Left renal cortex interstitium (tissue), 4 donors: ENCODE measurements at regions not wholly inside any gene's neighbourhood (a gene's known extent, or its start where the extent isn't known, plus 50 kb on each side); places are given as distances from the start of the nearest gene placed in this dataset.
A peak's percentile ranks its signal among the peaks of the same experiment; 100 is the strongest.

ENCODE experiments used
- DNase-seq, 4 donors: peaks; one replicate each; pipeline ENCODE4 v3.0.0-alpha.2; 2013; ENCODE audit warnings: low read depth in 4 of 4, low spot score in 2 of 4, missing footprints in 1 of 4

DNA sequence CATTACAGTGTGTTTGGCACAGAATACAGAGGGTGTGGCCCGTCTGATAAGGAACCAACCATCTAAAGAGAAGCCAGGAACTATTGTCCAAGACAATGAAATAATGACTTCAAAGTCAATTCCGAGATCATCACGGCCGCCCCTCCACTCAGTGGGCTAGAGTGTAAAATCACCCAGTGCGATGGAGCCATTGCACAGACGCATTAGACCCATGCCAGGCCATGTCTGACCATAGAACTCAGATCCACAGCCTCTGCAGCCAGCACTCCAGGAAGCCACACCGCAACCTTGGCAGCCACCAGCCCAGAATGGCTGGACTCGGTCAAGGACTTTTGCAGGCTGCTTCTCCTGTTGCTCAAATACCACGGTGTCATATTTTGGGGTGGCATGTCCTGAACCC lies 835.7 kb downstream of the DCDC2C start:
- DNase-seq: no peak

GRCh38 chr2:4549666-4550210 lies 846.4 kb downstream of the DCDC2C start:
- DNase-seq: peak in 1 of 4 donors; percentile 14

DNA sequence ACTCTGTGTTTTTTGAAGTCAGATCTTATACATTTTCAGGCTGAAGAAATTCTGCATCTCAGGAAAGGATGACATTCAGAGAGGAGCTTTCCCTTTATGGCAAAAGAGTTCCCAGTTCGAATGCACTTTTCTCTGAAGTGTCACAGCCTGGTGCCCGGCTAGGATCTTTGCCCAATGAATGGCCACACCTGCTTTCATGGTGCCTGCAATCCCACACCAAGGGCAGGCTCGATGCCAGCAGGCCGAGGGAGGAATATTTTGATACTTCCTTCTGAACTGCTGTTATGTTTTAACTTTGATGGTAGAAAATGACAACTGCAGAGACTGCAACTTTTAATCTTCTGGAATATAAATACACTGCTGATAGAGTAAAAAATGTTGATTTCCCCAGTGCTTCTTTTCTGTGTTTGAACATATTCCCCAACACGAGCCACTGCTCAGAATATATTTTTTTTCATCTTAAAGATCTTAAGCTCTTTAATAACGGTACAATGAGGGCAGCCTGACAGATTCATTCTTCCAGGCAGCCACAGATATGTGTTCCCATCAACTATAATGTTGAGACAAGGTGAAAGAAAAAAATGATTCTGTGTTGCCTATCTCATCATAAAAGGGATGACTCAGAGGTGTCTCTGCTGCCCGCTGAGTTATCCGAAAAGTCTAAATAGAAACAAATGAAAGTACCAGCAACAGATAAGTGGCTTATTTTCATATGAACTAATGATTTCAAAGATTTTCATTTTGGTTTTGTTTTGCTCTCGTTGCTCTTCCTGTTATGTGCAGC lies 848.5 kb downstream of the DCDC2C start:
- no peak for DNase-seq

DNA sequence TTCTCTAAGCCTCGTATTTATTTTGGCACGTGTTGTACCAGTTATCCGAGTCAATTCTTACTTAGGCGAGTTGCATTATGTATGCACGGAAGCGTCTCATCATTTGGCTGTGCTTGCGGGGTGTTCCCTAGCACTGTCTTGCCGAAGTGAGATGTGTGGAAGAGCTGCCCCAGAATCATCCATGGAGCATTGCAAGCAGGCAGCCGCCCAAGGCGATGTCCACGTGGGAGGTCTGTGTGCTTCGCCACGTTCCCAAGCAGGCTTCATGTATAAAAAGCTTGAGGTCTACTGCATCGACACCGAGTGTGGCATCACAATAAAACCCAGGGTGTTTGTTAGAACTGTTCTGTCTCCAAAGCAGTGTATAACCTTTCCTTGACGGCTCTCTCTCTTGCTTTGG lies 849.9 kb downstream of the DCDC2C start:
- no peak for DNase-seq

- DNase-seq: no peak
Observed at GRCh38 chr2:4556135-4556896, 852.9 kb downstream of the DCDC2C start.

- DNase-seq: no peak
Observed at GRCh38 chr2:4561196-4561595, 857.8 kb downstream of the DCDC2C start.

GRCh38 chr2:4576075-4576474 lies 872.7 kb downstream of the DCDC2C start:
- DNase-seq: no peak

DNA sequence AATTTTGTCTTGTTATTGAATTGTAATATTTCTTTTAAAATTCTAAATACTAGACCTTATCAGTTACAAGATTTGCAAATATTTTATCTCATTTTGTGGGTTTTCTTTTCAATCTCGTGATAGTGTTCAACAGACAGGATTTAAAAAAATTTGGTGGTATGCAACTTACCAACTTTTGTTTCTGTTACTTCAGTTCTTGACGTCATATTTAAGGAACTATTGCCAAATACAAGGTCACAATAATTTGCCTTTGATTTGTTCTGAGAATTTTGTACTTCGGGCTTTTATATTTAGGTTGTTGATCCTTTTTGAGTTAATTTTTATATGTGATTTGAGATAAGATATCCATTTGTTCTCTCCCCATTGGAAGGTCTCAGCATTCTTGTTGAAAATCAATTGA lies 876.6 kb downstream of the DCDC2C start:
- no peak for DNase-seq

DNA sequence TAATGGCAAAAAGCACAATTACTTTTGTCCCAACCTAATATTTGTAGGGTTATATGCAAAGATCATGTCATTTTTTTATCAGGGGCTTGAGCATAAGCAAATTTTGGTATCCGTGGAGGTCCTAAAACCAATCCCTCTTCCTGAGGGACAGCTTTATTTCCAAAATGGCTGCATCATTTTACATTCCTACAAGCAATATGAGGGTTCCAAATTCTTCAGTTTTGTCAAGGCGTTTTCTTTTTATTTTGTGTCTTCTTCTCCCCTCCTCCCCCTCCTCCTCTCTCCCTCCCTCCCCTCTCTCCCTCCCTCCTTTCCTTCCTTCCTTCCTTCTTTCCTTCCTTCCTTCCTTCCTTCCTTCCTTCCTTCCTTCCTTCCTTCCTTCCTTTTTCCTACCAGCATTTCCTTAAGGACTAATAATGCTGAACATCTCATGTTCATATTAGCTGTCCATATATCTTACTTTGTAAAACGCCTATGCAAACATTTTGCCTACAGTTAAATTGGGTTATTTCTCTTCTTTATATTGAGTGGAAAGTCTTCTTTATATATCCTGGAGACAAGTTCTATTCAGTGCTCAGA lies 881.8 kb downstream of the DCDC2C start:
- no peak for DNase-seq

GRCh38 chr2:4588606-4589005 lies 885.2 kb downstream of the DCDC2C start:
- DNase-seq: no peak

DNA sequence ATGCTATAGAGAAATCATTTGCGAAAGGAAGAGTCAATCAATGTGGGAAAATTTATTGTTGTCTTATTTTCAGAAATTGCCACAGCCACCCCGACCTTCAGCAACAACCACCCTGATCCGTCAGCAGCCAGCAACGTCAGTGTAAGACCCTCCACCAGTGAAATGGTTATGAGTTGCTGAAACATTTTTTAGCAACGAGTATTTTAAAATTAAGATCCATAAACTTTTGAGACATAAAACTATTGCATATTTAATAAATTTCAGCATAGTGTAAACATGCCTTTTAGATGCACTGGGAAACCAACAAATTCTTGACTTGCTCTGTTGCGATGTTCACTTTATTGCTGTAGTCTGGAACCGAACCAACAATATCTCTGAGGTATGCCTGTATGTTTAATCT lies 887.9 kb downstream of the DCDC2C start:
- DNase-seq: no peak

- no peak for DNase-seq
Observed at GRCh38 chr2:4597400-4597799, 894.0 kb downstream of the DCDC2C start.

DNA sequence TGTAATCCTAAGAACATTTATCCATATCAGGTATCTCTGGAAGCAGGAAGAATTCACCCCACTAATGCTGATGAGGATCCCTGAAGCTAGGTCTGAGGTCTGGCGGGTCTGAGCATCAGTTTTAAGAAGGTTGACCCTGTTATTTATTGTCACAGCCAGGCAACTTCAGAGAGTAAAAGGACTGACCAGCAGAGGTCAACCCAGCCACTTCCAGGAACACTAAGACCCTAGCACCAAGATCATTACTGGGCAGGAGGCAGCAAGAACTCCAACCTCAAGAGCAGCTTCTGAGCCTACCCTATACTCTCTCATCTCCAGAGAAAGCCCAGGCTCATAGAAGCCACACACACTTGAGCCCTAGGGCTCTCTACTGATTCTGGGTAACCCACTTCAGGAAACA lies 901.4 kb downstream of the DCDC2C start:
- DNase-seq: no peak

- no peak for DNase-seq
Observed at GRCh38 chr2:4618141-4618540, 914.8 kb downstream of the DCDC2C start.

- no peak for DNase-seq
Observed at GRCh38 chr2:4618630-4619228, 915.4 kb downstream of the DCDC2C start.

DNA sequence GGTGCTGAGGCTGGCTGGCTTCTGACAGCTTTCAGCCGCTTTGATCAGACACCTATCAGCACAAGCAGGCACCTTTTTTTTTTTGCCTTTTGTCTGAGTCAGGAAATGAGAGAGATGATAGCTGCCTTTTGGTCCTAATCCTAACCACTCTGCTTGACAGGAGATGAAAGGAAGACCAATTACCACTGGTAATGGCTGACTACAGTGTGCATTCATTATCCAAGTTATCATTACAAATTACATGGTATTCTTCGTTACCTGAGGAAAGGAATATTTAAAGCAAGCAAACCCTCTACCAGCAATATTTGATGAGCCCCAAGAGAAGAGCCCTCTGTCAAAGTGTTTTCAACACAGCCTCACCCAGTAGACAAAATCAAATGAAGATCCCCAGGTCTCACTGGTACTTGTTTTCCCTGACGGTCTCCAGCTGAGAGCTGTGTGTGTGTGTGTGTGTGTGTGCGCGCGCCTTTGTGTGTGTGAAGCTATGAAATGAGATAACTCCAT lies 925.7 kb downstream of the DCDC2C start:
- no peak for DNase-seq

DNA sequence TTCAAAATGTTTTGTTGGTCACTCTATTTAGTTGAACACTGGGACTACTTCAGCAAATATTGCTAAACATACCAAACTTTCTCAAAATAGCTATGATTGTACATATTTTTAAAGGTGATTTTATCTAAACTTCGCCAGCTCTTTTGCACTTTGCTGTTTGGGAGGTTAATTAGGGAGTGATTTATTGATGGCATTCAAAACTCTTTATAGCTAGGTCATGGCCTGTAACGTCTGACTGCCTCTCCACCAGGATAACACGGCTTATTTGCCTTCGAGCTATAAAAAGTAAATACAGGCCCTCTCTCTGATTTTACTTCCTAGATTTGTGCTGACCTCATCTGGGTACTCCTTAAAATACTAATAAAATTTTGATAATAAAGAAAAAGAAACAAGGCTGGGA lies 931.9 kb downstream of the DCDC2C start:
- peak in 3 of 4 donors; percentile 22 to 43 (median 23) for DNase-seq

GRCh38 chr2:4653991-4654390 lies 950.6 kb downstream of the DCDC2C start:
- no peak for DNase-seq

GRCh38 chr2:4656326-4656725 lies 953.0 kb downstream of the DCDC2C start:
- DNase-seq: no peak

DNA sequence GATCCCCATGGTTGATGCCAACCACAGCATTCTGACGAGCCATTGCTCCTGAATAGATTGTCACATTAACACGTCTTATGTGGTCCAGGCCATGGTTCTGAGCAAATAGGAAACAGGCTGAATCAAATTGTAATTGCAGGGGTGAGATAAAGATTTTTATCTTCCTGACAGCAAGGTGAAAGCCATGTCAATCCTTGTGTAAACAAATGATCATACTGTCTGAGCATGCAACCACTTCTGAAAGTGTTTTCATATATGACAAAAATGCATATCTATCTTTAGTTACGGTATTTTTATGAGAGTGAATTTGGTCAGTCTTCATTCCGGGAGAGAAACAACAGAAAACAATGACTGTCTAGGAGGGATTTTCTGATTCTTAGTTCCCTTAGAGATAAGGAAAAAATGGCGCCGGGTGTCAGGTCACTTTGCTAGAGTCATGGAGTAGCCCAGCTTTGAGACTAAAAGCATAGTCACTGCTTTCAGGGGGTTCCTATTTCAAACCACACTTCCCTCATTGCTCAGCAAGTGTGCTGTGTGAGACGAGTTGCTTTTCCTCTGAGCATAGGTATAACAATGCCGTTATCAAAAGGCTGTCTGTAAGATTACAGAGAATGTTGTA lies 958.9 kb downstream of the DCDC2C start:
- DNase-seq: no peak
